AG09319 (cell line): ENCODE measurements at regions not wholly inside any gene's neighbourhood (a gene's known extent, or its start where the extent isn't known, plus 50 kb on each side); places are given as distances from the start of the nearest gene placed in this dataset.

ENCODE experiments used
- DNase-seq: peaks from one replicate; pipeline ENCODE4 v3.0.0-alpha.2; 2010; ENCODE audit warnings: low read depth; ENCODE audit errors: extremely low read depth
- CTCF ChIP-seq: IDR thresholded peaks from 2 replicates; pipeline ENCODE4 v1.5.1; 2011; ENCODE audit warnings: low read depth, mild to moderate bottlenecking, inconsistent platforms, low read length, moderate library complexity

GRCh38 chr16:85191341-85191965 is 79.2 kb upstream of the CIBAR2 start:
- DNase-seq: no peak
- no peak for TF ChIP-seq CTCF

DNA sequence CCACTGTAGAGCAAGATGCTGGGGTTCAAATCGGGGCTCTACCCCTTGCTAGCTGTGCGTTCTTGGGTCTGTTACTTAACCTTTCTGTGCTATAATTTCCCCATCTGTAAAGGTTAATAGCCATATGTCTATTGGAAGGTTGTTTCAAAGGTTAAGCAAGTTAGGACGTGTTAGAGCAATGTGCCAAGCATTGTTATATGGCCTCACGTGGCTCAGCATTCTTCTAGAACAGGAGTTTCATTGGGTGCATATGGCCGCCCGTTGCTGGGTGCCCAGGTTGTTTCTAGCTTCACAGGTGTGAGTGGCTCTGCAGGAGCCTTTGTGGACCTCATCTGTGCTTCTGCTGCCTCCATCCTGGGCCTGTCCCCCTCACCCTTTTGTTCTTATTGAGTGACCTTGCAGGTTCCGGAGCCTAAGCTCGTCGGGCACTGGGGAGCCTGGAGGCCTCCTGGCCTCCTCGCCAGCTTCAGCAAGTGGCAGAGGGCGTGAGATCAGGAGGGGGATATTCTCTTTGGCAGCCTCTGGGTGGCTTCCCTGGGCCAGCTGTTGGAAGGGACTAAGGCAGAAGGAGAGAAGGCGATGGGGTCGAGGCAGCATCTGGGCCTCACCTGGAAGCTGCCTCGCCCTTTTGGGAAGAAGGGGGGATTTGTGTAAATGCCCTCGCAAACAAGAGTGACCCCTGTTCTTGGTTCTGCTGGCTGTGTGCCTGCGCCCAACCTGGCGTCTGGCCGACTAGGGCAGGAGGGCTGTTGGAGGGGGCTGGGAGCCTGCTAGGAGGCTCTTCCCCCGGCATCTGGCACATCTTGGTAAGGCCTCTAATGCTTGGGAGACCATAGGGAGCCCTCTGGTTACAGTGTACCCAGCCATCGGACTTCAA is 80.2 kb upstream of the CIBAR2 start:
- no peak for DNase-seq

DNA sequence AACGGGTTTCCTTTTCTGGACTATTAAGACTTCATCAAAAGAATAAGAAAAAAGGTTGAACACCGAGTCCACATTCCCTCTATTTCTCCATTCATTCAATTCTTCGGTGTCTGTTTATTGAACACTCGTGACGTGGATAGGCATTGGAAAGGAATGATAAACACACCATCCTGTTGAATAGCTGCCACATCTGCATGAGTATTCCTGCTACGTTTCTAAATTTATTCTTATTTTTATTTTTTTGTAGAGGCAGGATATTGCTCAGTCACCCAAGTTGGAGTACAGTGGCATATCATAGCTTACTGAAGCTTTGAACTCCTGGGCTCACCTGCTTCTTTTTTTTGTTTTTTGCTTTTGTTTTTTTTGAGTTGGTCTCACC is 80.8 kb upstream of the CIBAR2 start:
- no peak for TF ChIP-seq CTCF
- DNase-seq: no peak

More for the DNA sequence above, 80.2 kb upstream of the CIBAR2 start:
- TF ChIP-seq CTCF: no peak

DNA sequence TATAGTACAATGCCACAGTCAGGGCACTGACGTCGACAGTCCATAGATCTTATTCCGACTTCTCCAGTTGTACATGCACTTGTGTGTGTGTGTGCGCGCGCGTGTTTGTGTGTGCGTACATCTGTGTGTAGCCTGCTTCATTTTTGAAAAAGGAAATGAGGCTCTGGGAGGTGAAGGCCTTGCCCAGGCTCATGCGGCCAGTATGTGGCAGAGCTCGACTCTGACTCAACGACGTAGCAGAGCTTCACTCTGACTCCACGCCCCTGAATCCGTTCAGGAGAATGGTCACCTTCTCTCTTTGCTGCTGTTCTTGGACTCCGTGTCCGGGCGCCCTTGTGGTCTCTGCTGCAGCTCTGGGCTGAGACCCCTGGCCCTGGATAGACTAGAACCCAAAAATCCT is 81.6 kb upstream of the CIBAR2 start:
- no peak for DNase-seq
- no peak for TF ChIP-seq CTCF

GRCh38 chr16:85194307-85195270 is 82.3 kb upstream of the CIBAR2 start:
- no peak for TF ChIP-seq CTCF
- no peak for DNase-seq

- no peak for TF ChIP-seq CTCF
- DNase-seq: no peak
These were observed 83.0 kb upstream of the CIBAR2 start for GRCh38 chr16:85195271-85195647.
